ENCODE measurements at regions not wholly inside any gene's neighbourhood (a gene's known extent, or its start where the extent isn't known, plus 50 kb on each side); places are given as distances from the start of the nearest gene placed in this dataset.

DNA sequence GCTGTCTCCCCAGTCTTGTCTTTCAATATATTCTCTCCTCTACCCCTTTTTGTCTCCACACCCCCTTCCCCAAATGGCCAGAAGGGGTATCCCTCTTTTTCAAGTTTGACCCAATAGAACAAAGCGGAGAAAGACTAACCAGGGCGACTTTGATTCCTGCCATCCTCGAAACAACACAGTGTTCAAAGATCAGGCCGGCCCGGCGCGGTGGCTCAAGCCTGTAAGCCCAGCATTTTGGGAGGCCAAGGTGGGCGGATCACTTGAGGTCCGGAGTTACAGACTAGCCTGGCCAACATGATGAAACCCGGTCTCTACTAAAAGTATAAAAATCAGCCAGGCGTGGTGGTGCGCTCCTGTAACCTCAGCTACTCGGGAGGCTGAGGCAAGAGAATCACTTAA is 77.0 kb upstream of the IFNAR2 start:
- TF ChIP-seq, protein P1, sequence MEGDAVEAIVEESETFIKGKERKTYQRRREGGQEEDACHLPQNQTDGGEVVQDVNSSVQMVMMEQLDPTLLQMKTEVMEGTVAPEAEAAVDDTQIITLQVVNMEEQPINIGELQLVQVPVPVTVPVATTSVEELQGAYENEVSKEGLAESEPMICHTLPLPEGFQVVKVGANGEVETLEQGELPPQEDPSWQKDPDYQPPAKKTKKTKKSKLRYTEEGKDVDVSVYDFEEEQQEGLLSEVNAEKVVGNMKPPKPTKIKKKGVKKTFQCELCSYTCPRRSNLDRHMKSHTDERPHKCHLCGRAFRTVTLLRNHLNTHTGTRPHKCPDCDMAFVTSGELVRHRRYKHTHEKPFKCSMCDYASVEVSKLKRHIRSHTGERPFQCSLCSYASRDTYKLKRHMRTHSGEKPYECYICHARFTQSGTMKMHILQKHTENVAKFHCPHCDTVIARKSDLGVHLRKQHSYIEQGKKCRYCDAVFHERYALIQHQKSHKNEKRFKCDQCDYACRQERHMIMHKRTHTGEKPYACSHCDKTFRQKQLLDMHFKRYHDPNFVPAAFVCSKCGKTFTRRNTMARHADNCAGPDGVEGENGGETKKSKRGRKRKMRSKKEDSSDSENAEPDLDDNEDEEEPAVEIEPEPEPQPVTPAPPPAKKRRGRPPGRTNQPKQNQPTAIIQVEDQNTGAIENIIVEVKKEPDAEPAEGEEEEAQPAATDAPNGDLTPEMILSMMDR (conservative IDR thresholded peaks at IDR 0.05; ENCODE audit: low read length), result no peak
- no peak for TF ChIP-seq EZH2phosphoT487 (IDR thresholded peaks at IDR 0.05; ENCODE audit: borderline replicate concordance, low read depth, low read length)
